PC-3 (cell line): ENCODE measurements at regions not wholly inside any gene's neighbourhood (a gene's known extent, or its start where the extent isn't known, plus 50 kb on each side); places are given as distances from the start of the nearest gene placed in this dataset.
A peak's percentile ranks its signal among the peaks of the same experiment; 100 is the strongest.

ENCODE experiments used
- ATAC-seq: fragments of 200-7000 bp; cut with Tn5 transposase; 2 replicates; pipeline ENCODE4 v1.9.1; 2020; ENCODE audit warnings: mild to moderate bottlenecking, moderate library complexity
- BruUV-seq: library from RNA; stranded (reverse); fragments of 400-500 nt; replicated peaks from 2 replicates; lab custom pipeline; 2021; lab: Mats Ljungman, UMichigan
- CTCF ChIA-PET: fragments of 300-600 bp; sonication (Branson Sonifier 250); formaldehyde crosslinking; loops from one replicate; lab custom pipeline; 2022; ENCODE audit warnings: antibody characterized with exemption; lab: Charles Lee
- POLR2A ChIA-PET: fragments of 300-600 bp; sonication (Branson Sonifier 250); formaldehyde crosslinking; loops from one replicate; lab custom pipeline; 2022; ENCODE audit warnings: antibody characterized with exemption; ENCODE audit not compliant: unreplicated experiment; lab: Charles Lee
- DNase-seq: peaks from one replicate; pipeline ENCODE4 v3.0.0-alpha.2; 2015
- H2AFZ ChIP-seq: fragments of 300-600 bp; sonication (generic); 2 replicates; pipeline ENCODE4 v1.6.0; 2016; ENCODE audit warnings: antibody characterized with exemption, low read length
- H3F3A ChIP-seq: fragments of 300-600 bp; sonication (generic); one replicate; pipeline ENCODE4 v1.6.0; 2017; ENCODE audit warnings: antibody characterized with exemption, low read length, control low read depth, mild to moderate bottlenecking; ENCODE audit not compliant: unreplicated experiment
- H3K27ac ChIP-seq: fragments of 300-600 bp; sonication (generic); 2 replicates; pipeline ENCODE4 v1.5.1; 2016; ENCODE audit warnings: mild to moderate bottlenecking, low read length
- H3K27me3 ChIP-seq: fragments of 300-600 bp; sonication (generic); 2 replicates; pipeline ENCODE4 v1.6.1; 2016; ENCODE audit warnings: low read length, mixed read lengths
- H3K36me3 ChIP-seq: fragments of 300-600 bp; sonication (generic); 2 replicates; pipeline ENCODE4 v1.6.1; 2016; ENCODE audit warnings: low read depth, mixed run types, low read length, mixed read lengths
- H3K4me1 ChIP-seq: fragments of 300-600 bp; sonication (generic); 2 replicates; pipeline ENCODE4 v1.5.1; 2016; ENCODE audit warnings: low read length; ENCODE audit not compliant: insufficient read depth
- H3K4me2 ChIP-seq: fragments of 300-600 bp; sonication (generic); 2 replicates; pipeline ENCODE4 v1.6.0; 2016; ENCODE audit warnings: low read length
- H3K4me3 ChIP-seq: fragments of 300-600 bp; sonication (generic); 2 replicates; pipeline ENCODE4 v1.5.1; 2016; ENCODE audit warnings: mild to moderate bottlenecking, low read length, mixed read lengths
- H3K79me2 ChIP-seq: fragments of 300-600 bp; sonication (generic); 2 replicates; pipeline ENCODE4 v1.6.1; 2017; ENCODE audit warnings: low read length, mixed read lengths
- H3K9ac ChIP-seq: fragments of 300-600 bp; sonication (generic); 2 replicates; pipeline ENCODE4 v1.6.0; 2016; ENCODE audit warnings: mild to moderate bottlenecking, low read length
- H3K9me2 ChIP-seq: fragments of 300-600 bp; sonication (generic); replicated peaks from 2 replicates; pipeline ENCODE4 v1.6.1; 2016; ENCODE audit warnings: mixed run types, low read length, mixed read lengths
- H3K9me3 ChIP-seq: fragments of 300-600 bp; sonication (generic); 2 replicates; pipeline ENCODE4 v1.6.1; 2016; ENCODE audit warnings: low read length, mixed read lengths
- H4K20me1 ChIP-seq: fragments of 300-600 bp; sonication (generic); 2 replicates; pipeline ENCODE4 v1.6.1; 2016; ENCODE audit warnings: low read length, mixed read lengths
- EZH2 ChIP-seq: fragments of 300-600 bp; sonication (generic); IDR thresholded peaks from one replicate; pipeline ENCODE4 v1.6.1; 2017; ENCODE audit warnings: antibody characterized with exemption, mild to moderate bottlenecking, low read length; ENCODE audit not compliant: unreplicated experiment
- EZH2phosphoT487 ChIP-seq: fragments of 300-600 bp; sonication (generic); IDR thresholded peaks from 2 replicates; pipeline ENCODE4 v1.6.1; 2018; ENCODE audit warnings: mild to moderate bottlenecking, antibody characterized with exemption, low read length, borderline replicate concordance
- intact Hi-C: fragments of 100-400 bp; cut with micrococcal nuclease; formaldehyde crosslinking; loops from 2 replicates; pipeline ENCODE4 v1.9.0; 2023
- TF ChIP-seq, protein P1 (sequence below): fragments of 300-600 bp; sonication (generic); conservative IDR thresholded peaks from 2 replicates; pipeline ENCODE4 v1.5.1; 2017; ENCODE audit warnings: antibody characterized with exemption, low read depth, mild to moderate bottlenecking, low read length

DNA sequence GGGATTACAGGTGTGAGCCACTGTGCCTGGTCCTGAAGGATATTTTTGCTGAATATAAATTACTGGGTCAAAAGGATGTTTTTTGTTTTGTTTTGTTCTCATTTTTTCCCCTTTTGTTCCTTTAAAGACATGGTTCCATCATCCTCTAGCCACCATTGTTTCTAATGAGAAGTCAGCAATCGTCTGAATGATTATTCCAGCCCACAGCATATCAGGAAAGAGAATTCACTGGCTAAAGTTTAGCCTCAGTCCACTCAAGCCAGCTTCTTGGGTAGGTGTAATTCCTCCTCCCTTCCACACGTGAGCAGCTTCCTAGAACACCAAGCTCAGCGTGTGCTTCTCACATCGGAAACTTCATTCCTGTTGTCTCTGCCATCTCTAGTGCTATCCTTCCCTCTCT lies 112.8 kb upstream of the INSIG1 start:
- Histone ChIP-seq H3K9me3 (peaks cover 7% of the 10 kb centered on the region; the same call in 1 of the 2 replicates), H3K9ac (no peak overlapping the region), H4K20me1 (no peaks in the 10 kb centered on the region), H3F3A (no peaks in the 10 kb centered on the region), H3K4me1 (no peaks in the 10 kb centered on the region), H2AFZ (no peak overlapping the region), H3K79me2 (no peaks in the 10 kb centered on the region), H3K9me2 (no peaks in the 10 kb centered on the region), H3K36me3 (no peaks in the 10 kb centered on the region), H3K27ac (no peak overlapping the region), H3K27me3 (no peaks in the 10 kb centered on the region), H3K4me3 (no peak overlapping the region), H3K4me2 (no peak overlapping the region)
- ChIA-PET POLR2A (no interaction called here), CTCF (no interaction called here)
- ATAC-seq (no peak), DNase-seq (no peak)
- no peak for TF ChIP-seq EZH2phosphoT487
- BruUV-seq: no TSS peak
- intact Hi-C loops: no loop called here

DNA sequence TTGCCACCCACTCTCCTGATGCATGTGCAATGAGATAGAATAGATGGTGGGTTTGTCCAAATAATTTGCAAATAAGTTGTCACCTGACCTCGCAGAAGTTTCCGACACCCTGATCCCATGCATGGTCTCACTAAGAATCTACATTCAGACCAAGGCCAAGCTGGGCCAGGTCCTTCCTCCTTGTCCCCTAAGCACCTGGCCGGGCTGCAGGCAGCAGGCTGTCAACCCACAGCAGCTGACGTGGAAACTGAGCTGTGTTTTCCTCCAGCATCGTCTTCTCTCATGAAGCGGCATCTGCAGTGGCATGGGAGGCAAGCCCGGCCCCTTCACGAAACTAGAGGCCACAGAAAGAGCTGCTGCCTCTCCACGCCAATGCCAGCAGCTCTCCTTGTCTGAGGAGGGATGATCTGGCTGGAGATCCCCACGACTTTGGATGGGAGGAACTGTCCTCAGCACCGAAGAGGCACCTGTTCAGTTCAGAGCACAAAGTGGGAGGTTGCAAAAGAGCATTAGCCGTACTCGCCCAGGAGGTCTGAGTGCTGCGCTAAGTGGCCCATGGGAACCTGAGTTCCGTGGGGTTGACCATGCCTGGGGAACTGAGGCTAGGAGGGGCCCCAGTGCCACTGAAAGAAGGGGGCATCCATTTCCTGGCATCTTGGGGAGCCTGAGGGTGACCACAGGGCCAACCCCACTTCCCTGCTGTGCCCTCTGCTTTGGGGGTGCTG lies 110.5 kb upstream of the INSIG1 start:
- Histone ChIP-seq H3F3A (no peaks in the 10 kb centered on the region), H3K4me2 (no peak overlapping the region), H3K4me3 (no peak overlapping the region), H3K27me3 (no peaks in the 10 kb centered on the region), H3K9me2 (no peaks in the 10 kb centered on the region), H3K9me3 (peaks cover 7% of the 10 kb centered on the region; the same call in 1 of the 2 replicates), H3K79me2 (no peaks in the 10 kb centered on the region), H3K36me3 (no peaks in the 10 kb centered on the region), H4K20me1 (no peaks in the 10 kb centered on the region), H3K4me1 (peaks cover 13% of the 10 kb centered on the region; the same call in 1 of the 2 replicates), H3K27ac (no peak overlapping the region), H3K9ac (no peak overlapping the region), H2AFZ (no peak overlapping the region)
- TF ChIP-seq EZH2phosphoT487 (no peak), EZH2 (no peak)
- TF ChIP-seq, protein P1, sequence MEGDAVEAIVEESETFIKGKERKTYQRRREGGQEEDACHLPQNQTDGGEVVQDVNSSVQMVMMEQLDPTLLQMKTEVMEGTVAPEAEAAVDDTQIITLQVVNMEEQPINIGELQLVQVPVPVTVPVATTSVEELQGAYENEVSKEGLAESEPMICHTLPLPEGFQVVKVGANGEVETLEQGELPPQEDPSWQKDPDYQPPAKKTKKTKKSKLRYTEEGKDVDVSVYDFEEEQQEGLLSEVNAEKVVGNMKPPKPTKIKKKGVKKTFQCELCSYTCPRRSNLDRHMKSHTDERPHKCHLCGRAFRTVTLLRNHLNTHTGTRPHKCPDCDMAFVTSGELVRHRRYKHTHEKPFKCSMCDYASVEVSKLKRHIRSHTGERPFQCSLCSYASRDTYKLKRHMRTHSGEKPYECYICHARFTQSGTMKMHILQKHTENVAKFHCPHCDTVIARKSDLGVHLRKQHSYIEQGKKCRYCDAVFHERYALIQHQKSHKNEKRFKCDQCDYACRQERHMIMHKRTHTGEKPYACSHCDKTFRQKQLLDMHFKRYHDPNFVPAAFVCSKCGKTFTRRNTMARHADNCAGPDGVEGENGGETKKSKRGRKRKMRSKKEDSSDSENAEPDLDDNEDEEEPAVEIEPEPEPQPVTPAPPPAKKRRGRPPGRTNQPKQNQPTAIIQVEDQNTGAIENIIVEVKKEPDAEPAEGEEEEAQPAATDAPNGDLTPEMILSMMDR: no peak
- no peak for ATAC-seq
- ChIA-PET CTCF (no interaction called here), POLR2A (no interaction called here)
- no peak for DNase-seq
- no TSS peak for BruUV-seq
- intact Hi-C loops: no loop called here

DNA sequence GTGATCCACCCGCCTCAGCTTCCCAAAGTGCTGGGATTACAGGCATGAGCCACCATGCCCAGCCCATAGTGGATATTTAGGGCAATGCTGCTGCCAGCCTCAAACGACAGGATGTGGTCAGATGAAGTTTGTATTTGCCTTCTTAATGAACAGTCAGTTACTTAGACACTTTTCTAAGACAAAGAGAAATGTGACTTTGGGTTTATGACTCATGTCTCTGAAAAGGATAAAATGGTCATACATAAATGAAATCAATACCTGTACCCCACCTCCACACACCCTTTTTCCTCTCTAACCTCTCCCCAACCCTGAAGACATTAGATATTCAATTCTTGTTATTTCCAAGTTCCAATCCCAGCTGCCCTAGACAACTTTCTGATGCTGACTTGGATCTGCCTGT lies 109.3 kb upstream of the INSIG1 start:
- H3K27ac ChIP-seq: no peak overlapping the region
- TF ChIP-seq EZH2phosphoT487 (no peak), EZH2 (no peak)
- TF ChIP-seq, protein P1: no peak
- intact Hi-C loops: no loop called here
- H3K79me2 ChIP-seq: no peaks in the 10 kb centered on the region
- H3K27me3 ChIP-seq: no peaks in the 10 kb centered on the region
- H3K4me1 ChIP-seq: peaks cover 18% of the 10 kb centered on the region
- ChIA-PET POLR2A (no interaction called here), CTCF (no interaction called here)
- H2AFZ ChIP-seq: no peak overlapping the region
- DNase-seq: peak; percentile 14
- H4K20me1 ChIP-seq: no peaks in the 10 kb centered on the region
- H3F3A ChIP-seq: no peaks in the 10 kb centered on the region
- no peak for ATAC-seq
- H3K4me2 ChIP-seq: no peak overlapping the region
- no peaks in the 10 kb centered on the region for H3K9me2 ChIP-seq
- H3K9ac ChIP-seq: no peak overlapping the region
- no peaks in the 10 kb centered on the region for H3K36me3 ChIP-seq
- H3K9me3 ChIP-seq: peaks cover 7% of the 10 kb centered on the region; the same call in 1 of the 2 replicates
- no peak overlapping the region for H3K4me3 ChIP-seq
- no TSS peak for BruUV-seq
